CD14-positive monocyte (primary cell): ENCODE measurements at regions not wholly inside any gene's neighbourhood (a gene's known extent, or its start where the extent isn't known, plus 50 kb on each side); places are given as distances from the start of the nearest gene placed in this dataset.

Experiments used
- DNase-seq, 3 donors: peaks; one replicate each; pipeline ENCODE4 v3.0.0-alpha.2; 2011 to 2022
- H2AFZ ChIP-seq: 2 replicates; pipeline ENCODE4 v1.6.0; 2012; ENCODE audit warnings: mild to moderate bottlenecking, low read depth, low read length, inconsistent platforms; ENCODE audit not compliant: insufficient read depth, poor library complexity, severe bottlenecking
- H3K27ac ChIP-seq, 2 donors: 1 replicate in 1 of 2; 2 replicates in 1 of 2; pipeline ENCODE4 v1.5.1; 2012 to 2013; ENCODE audit warnings: low read length in 2 of 2, control low read depth in 1 of 2, inconsistent platforms in 1 of 2, low read depth in 1 of 2, mild to moderate bottlenecking in 1 of 2
- H3K27me3 ChIP-seq, 2 donors: one replicate each; pipeline versions ENCODE4 v1.6.0 to v1.6.1; 2011 to 2013; ENCODE audit warnings: low read length in 2 of 2; ENCODE audit not compliant: control insufficient read depth in 2 of 2, insufficient read depth in 2 of 2
- H3K36me3 ChIP-seq, 2 donors: replicated peaks in 1 of 2; 1 replicate in 1 of 2; 2 replicates in 1 of 2; pipeline versions ENCODE4 v1.5.1 to v1.6.1; 2012 to 2013; ENCODE audit warnings: low read length in 2 of 2, control low read depth in 1 of 2, inconsistent platforms in 1 of 2, mild to moderate bottlenecking in 1 of 2; ENCODE audit not compliant: insufficient read depth in 2 of 2, control insufficient read depth in 1 of 2
- H3K4me1 ChIP-seq, 2 donors: 1 replicate in 1 of 2; 2 replicates in 1 of 2; pipeline versions ENCODE4 v1.5.1 to v1.6.1; 2012 to 2013; ENCODE audit warnings: low read length in 2 of 2, control low read depth in 1 of 2, inconsistent platforms in 1 of 2, mild to moderate bottlenecking in 1 of 2, moderate library complexity in 1 of 2; ENCODE audit not compliant: insufficient read depth in 2 of 2, control insufficient read depth in 1 of 2
- H3K4me2 ChIP-seq: replicated peaks from 2 replicates; pipeline ENCODE3; 2012; ENCODE audit warnings: low read length, moderate library complexity, mild to moderate bottlenecking; ENCODE audit not compliant: poor library complexity, severe bottlenecking; ENCODE audit errors: extremely low read depth
- H3K4me3 ChIP-seq, 3 experiments: fragments of 200-600 bp in 1 of 3; sonication (generic) in 1 of 3; replicated peaks in 1 of 3; 1 replicate in 2 of 3; 2 replicates in 1 of 3; pipeline ENCODE4 v1.5.1; 2011 to 2013; ENCODE audit warnings: low read length in 3 of 3, mild to moderate bottlenecking in 3 of 3, control low read depth in 2 of 3, low read depth in 2 of 3, inconsistent platforms in 1 of 3, moderate library complexity in 1 of 3
- H3K79me2 ChIP-seq: 2 replicates; pipeline ENCODE4 v1.6.0; 2012; ENCODE audit warnings: mild to moderate bottlenecking, control low read depth, inconsistent platforms, low read length, moderate library complexity; ENCODE audit not compliant: insufficient read depth
- H3K9ac ChIP-seq: 2 replicates; pipeline ENCODE4 v1.6.0; 2017; ENCODE audit warnings: low read length, mild to moderate bottlenecking; ENCODE audit not compliant: insufficient read depth, poor library complexity, severe bottlenecking
- H3K9me3 ChIP-seq, 2 donors: replicated peaks in 1 of 2; 1 replicate in 1 of 2; 2 replicates in 1 of 2; pipeline versions ENCODE4 v1.5.1 to v1.6.1; 2012 to 2013; ENCODE audit warnings: low read length in 2 of 2, control low read depth in 1 of 2; ENCODE audit not compliant: control insufficient read depth in 1 of 2, insufficient read depth in 1 of 2
- H4K20me1 ChIP-seq: 2 replicates; pipeline ENCODE4 v1.6.0; 2012; ENCODE audit warnings: mild to moderate bottlenecking, low read length, control low read depth, moderate library complexity; ENCODE audit not compliant: insufficient read depth
- H3K27ac Mint-ChIP-seq, 7 donors: one replicate each; pipeline ENCODE4 v1.8.0; 2020; ENCODE audit warnings: mild to moderate bottlenecking in 7 of 7, mixed read lengths in 7 of 7, moderate library complexity in 6 of 7, inconsistent platforms in 2 of 7
- H3K27me3 Mint-ChIP-seq, 3 donors: one replicate each; pipeline ENCODE4 v1.8.0; 2021 to 2022; ENCODE audit warnings: low read depth in 3 of 3, mild to moderate bottlenecking in 3 of 3, mixed read lengths in 3 of 3, moderate library complexity in 3 of 3, inconsistent platforms in 1 of 3
- H3K36me3 Mint-ChIP-seq, 2 donors: one replicate each; pipeline ENCODE4 v1.8.0; 2020; ENCODE audit warnings: mixed read lengths in 2 of 2, inconsistent platforms in 1 of 2, mild to moderate bottlenecking in 1 of 2
- H3K4me1 Mint-ChIP-seq: one replicate; pipeline ENCODE4 v1.8.0; 2020; ENCODE audit warnings: mild to moderate bottlenecking, mixed read lengths
- H3K4me3 Mint-ChIP-seq, 2 donors: one replicate each; pipeline ENCODE4 v1.8.0; 2020; ENCODE audit warnings: mild to moderate bottlenecking in 2 of 2, mixed read lengths in 2 of 2, moderate library complexity in 1 of 2
- H3K9me3 Mint-ChIP-seq, 7 donors: one replicate each; pipeline ENCODE4 v1.8.0; 2020 to 2022; ENCODE audit warnings: mixed read lengths in 7 of 7, mild to moderate bottlenecking in 6 of 7, moderate library complexity in 6 of 7, inconsistent platforms in 2 of 7
- WGBS: methylation state at CpG from one replicate; pipeline ENCODE4 v1.1.5; 2013; ENCODE audit warnings: missing lambda C conversion rate; ENCODE audit not compliant: insufficient coverage; 5-methylcytosine and 5-hydroxymethylcytosine counted together
- intact Hi-C, 2 donors: fragments of 100-400 bp; cut with micrococcal nuclease; formaldehyde crosslinking; loops; one replicate each; pipeline versions ENCODE4 v1.15.0 to v1.15.1; 2023
- TF ChIP-seq, protein P1 (sequence below): fragments of 200-600 bp; IDR thresholded peaks from one replicate; pipeline ENCODE4 v1.8.0; 2022; ENCODE audit warnings: antibody characterized with exemption, mild to moderate bottlenecking

- Histone ChIP-seq H4K20me1 (no peaks in the 10 kb centered on the region), H3K36me3 (no peaks in the 10 kb centered on the region), H3K4me3 (no peak overlapping the region), H3K27me3 (no peaks in the 10 kb centered on the region), H3K9me3 (no peaks in the 10 kb centered on the region), H2AFZ (no peak overlapping the region), H3K9ac (no peak overlapping the region), H3K4me1 (no peaks in the 10 kb centered on the region), H3K4me2 (no peak overlapping the region), H3K79me2 (no peaks in the 10 kb centered on the region), H3K27ac (no peak overlapping the region)
- WGBS, result no CpG with 5 or more reads among the region's 4 CpGs
- peaks cover 0 to 4% (median 1%) of the 10 kb centered on the region in 3 donors for H3K27me3 Mint-ChIP-seq
- intact Hi-C loops, result no loop called here
- H3K4me3 Mint-ChIP-seq, result no peak overlapping the region
- H3K4me1 Mint-ChIP-seq, result no peaks in the 10 kb centered on the region
- no peak for DNase-seq
- TF ChIP-seq, protein P1, sequence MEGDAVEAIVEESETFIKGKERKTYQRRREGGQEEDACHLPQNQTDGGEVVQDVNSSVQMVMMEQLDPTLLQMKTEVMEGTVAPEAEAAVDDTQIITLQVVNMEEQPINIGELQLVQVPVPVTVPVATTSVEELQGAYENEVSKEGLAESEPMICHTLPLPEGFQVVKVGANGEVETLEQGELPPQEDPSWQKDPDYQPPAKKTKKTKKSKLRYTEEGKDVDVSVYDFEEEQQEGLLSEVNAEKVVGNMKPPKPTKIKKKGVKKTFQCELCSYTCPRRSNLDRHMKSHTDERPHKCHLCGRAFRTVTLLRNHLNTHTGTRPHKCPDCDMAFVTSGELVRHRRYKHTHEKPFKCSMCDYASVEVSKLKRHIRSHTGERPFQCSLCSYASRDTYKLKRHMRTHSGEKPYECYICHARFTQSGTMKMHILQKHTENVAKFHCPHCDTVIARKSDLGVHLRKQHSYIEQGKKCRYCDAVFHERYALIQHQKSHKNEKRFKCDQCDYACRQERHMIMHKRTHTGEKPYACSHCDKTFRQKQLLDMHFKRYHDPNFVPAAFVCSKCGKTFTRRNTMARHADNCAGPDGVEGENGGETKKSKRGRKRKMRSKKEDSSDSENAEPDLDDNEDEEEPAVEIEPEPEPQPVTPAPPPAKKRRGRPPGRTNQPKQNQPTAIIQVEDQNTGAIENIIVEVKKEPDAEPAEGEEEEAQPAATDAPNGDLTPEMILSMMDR, result no peak
- no peak overlapping the region for H3K27ac Mint-ChIP-seq
- H3K9me3 Mint-ChIP-seq, result peaks cover 0 to 2% (median 0%) of the 10 kb centered on the region in 7 donors
- H3K36me3 Mint-ChIP-seq, result no peaks in the 10 kb centered on the region
Observed at GRCh38 chr4:27628609-27629008, 768.0 kb downstream of the STIM2 start.

DNA sequence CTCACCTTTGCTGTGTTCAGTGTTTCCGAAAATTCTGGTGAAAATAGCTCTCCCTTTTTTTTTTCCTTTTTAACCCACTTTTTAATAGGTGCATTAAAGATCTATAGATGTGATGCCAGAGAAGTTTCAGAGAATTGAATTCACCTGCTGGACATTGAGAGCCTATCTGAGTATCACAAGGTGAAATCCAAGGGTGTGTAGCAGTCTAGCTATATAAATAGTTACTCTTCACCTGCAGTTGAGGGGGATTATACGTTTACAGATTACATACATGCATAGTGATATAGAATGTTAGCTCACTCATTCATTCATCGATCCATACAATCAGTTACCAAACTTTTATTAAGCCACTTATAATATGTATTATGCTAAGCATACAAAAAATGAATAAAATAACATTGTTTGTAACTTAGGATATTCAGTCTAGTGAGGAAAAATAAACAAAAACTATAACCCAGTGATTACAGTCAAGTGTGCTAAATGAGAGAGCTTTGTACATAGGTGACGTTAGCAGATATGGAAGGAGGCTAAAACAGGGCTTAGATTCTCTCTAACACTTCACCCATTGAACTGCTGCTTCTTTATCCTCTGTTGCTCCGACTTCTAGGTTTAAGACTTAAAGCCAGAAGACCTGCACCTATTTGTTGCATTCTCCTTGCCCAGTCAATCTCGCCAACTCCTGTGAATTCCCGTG is 769.0 kb downstream of the STIM2 start:
- TF ChIP-seq, protein P1, result no peak
- Histone ChIP-seq H3K9me3 (no peaks in the 10 kb centered on the region), H2AFZ (no peak overlapping the region), H3K9ac (no peak overlapping the region), H3K27ac (no peak overlapping the region), H3K79me2 (no peaks in the 10 kb centered on the region), H3K4me1 (no peaks in the 10 kb centered on the region), H3K27me3 (no peaks in the 10 kb centered on the region), H4K20me1 (no peaks in the 10 kb centered on the region), H3K4me2 (no peak overlapping the region), H3K4me3 (no peak overlapping the region), H3K36me3 (no peaks in the 10 kb centered on the region)
- peaks cover 0 to 4% (median 1%) of the 10 kb centered on the region in 3 donors for H3K27me3 Mint-ChIP-seq
- 100% methylated on average over 2 of the region's 7 CpGs for WGBS
- no peak overlapping the region for H3K27ac Mint-ChIP-seq
- no peak overlapping the region for H3K4me3 Mint-ChIP-seq
- DNase-seq, result no peak
- no peaks in the 10 kb centered on the region for H3K4me1 Mint-ChIP-seq
- peaks cover 0 to 2% (median 0%) of the 10 kb centered on the region in 7 donors for H3K9me3 Mint-ChIP-seq
- H3K36me3 Mint-ChIP-seq, result no peaks in the 10 kb centered on the region
- intact Hi-C loops, result no loop called here
